SK-N-SH (cell line): ENCODE measurements at regions not wholly inside any gene's neighbourhood (a gene's known extent, or its start where the extent isn't known, plus 50 kb on each side); places are given as distances from the start of the nearest gene placed in this dataset.

Source experiments
- CTCF ChIA-PET: fragments of 300-600, 350-600 bp; formaldehyde crosslinking; extraction: SDS; loops from one replicate; lab custom pipeline; 2021; lab: Yijun Ruan, JAX
- POLR2A ChIA-PET: fragments of 350-600 bp; sonication (Branson Sonifier 250); formaldehyde crosslinking; extraction: SDS; loops from one replicate; lab custom pipeline; 2020; ENCODE audit warnings: antibody characterized with exemption, inconsistent platforms; lab: Yijun Ruan, JAX
- DNase-seq: peaks from one replicate; pipeline ENCODE4 v3.0.0; 2012
- H2AFZ ChIP-seq: fragments of 200-600 bp; sonication (generic); 2 replicates; pipeline ENCODE4 v1.8.1; 2016; ENCODE audit warnings: antibody characterized with exemption, mild to moderate bottlenecking, low read depth
- H3F3A ChIP-seq: fragments of 200-600 bp; sonication (generic); replicated peaks from 2 replicates; pipeline ENCODE3; 2016; ENCODE audit warnings: antibody characterized with exemption, mild to moderate bottlenecking; ENCODE audit not compliant: insufficient read depth
- H3K27ac ChIP-seq, 2 experiments: fragments of 200-500 bp in 1 of 2; fragments of 200-600 bp in 1 of 2; sonication (Bioruptor generic) in 1 of 2; sonication (generic), shearing (Covaris generic) in 1 of 2; 2 replicates each; pipeline versions ENCODE4 v1.5.1 to v1.6.1; 2014 to 2016; ENCODE audit warnings: low read depth in 2 of 2, inconsistent platforms in 1 of 2, low read length in 1 of 2, mild to moderate bottlenecking in 1 of 2, mixed read lengths in 1 of 2
- H3K27me3 ChIP-seq: fragments of 200-600 bp; sonication (generic), shearing (Covaris generic); 2 replicates; pipeline ENCODE4 v1.6.1; 2016; ENCODE audit warnings: mixed run types; ENCODE audit not compliant: insufficient read depth
- H3K36me3 ChIP-seq, 2 experiments: fragments of 200-500 bp in 1 of 2; fragments of 200-600 bp in 1 of 2; sonication (Bioruptor generic) in 1 of 2; sonication (generic) in 1 of 2; replicated peaks in 1 of 2; 2 replicates each; pipeline versions ENCODE3 to v1.5.1; 2014 to 2016; ENCODE audit warnings: low read length in 1 of 2, mild to moderate bottlenecking in 1 of 2; ENCODE audit not compliant: insufficient read depth in 2 of 2, control insufficient read depth in 1 of 2
- H3K4me1 ChIP-seq, 2 experiments: fragments of 200-500 bp in 1 of 2; fragments of 200-600 bp in 1 of 2; sonication (Bioruptor generic) in 1 of 2; sonication (generic), shearing (Covaris generic) in 1 of 2; 2 replicates each; pipeline versions ENCODE4 v1.5.1 to v1.6.1; 2014 to 2016; ENCODE audit warnings: low read depth in 1 of 2, low read length in 1 of 2, mixed run types in 1 of 2; ENCODE audit not compliant: insufficient read depth in 2 of 2, control insufficient read depth in 1 of 2
- H3K4me2 ChIP-seq: fragments of 200-600 bp; sonication (generic), shearing (Covaris generic); 2 replicates; pipeline ENCODE4 v1.6.1; 2017; ENCODE audit warnings: mixed run types
- H3K4me3 ChIP-seq, 2 experiments: fragments of 200-500 bp in 1 of 2; fragments of 200-600 bp in 1 of 2; sonication (Bioruptor generic) in 1 of 2; sonication (generic), shearing (Covaris generic) in 1 of 2; 2 replicates each; pipeline versions ENCODE4 v1.5.1 to v1.8.1; 2014 to 2016; ENCODE audit warnings: low read depth in 2 of 2, inconsistent platforms in 1 of 2, low read length in 1 of 2, mild to moderate bottlenecking in 1 of 2, mixed read lengths in 1 of 2, moderate library complexity in 1 of 2
- H3K79me2 ChIP-seq: fragments of 200-600 bp; sonication (generic); 2 replicates; pipeline ENCODE4 v1.8.1; 2017; ENCODE audit warnings: mild to moderate bottlenecking; ENCODE audit not compliant: insufficient read depth
- H3K9ac ChIP-seq: fragments of 200-600 bp; sonication (generic); 2 replicates; pipeline ENCODE4 v1.6.1; 2017; ENCODE audit warnings: mixed run types
- H3K9me2 ChIP-seq: fragments of 200-600 bp; sonication (generic); 2 replicates; pipeline ENCODE4 v1.6.1; 2017; ENCODE audit warnings: mixed run types
- H3K9me3 ChIP-seq: fragments of 200-600 bp; sonication (generic); 2 replicates; pipeline ENCODE4 v1.6.1; 2017; ENCODE audit warnings: mixed run types, mild to moderate bottlenecking, moderate library complexity
- H4K20me1 ChIP-seq: fragments of 200-600 bp; sonication (generic); 2 replicates; pipeline ENCODE4 v1.6.1; 2017; ENCODE audit warnings: mild to moderate bottlenecking, mixed run types; ENCODE audit not compliant: insufficient read depth
- ELF1 ChIP-seq: IDR thresholded peaks from 2 replicates; pipeline ENCODE4 v1.4.0; 2012
- EP300 ChIP-seq, 2 experiments: IDR thresholded peaks; 2 replicates each; pipeline versions ENCODE4 v1.4.0 to v1.6.1; 2012; ENCODE audit warnings: borderline replicate concordance in 1 of 2, low read depth in 1 of 2, low read length in 1 of 2
- EZH2phosphoT487 ChIP-seq: fragments of 200-600 bp; sonication (generic); IDR thresholded peaks from 2 replicates; pipeline ENCODE4 v1.6.1; 2017; ENCODE audit warnings: low read depth, mixed run types, mild to moderate bottlenecking, antibody characterized with exemption, moderate library complexity, borderline replicate concordance
- FOXJ3 ChIP-seq: sonication (generic); formaldehyde crosslinking; IDR thresholded peaks from 2 replicates; pipeline ENCODE4 v1.5.1; 2020; ENCODE audit warnings: mild to moderate bottlenecking, missing genetic modification reagents
- FOXM1 ChIP-seq: IDR thresholded peaks from 2 replicates; pipeline ENCODE4 v1.4.0; 2012; ENCODE audit warnings: low read depth, mild to moderate bottlenecking
- GABPA ChIP-seq: IDR thresholded peaks from 2 replicates; pipeline ENCODE4 v1.4.0; 2012; ENCODE audit warnings: low read depth, mild to moderate bottlenecking
- GATA2 ChIP-seq: sonication (generic); formaldehyde crosslinking; IDR thresholded peaks from 2 replicates; pipeline ENCODE4 v1.5.0; 2020; ENCODE audit warnings: mild to moderate bottlenecking, missing genetic modification reagents
- JUND ChIP-seq: IDR thresholded peaks from 2 replicates; pipeline ENCODE4 v1.4.0; 2012
- MEF2A ChIP-seq: IDR thresholded peaks from 2 replicates; pipeline ENCODE4 v1.4.0; 2012; ENCODE audit warnings: low read depth, borderline replicate concordance
- NFIC ChIP-seq: IDR thresholded peaks from 2 replicates; pipeline ENCODE4 v1.4.0; 2012; ENCODE audit warnings: borderline replicate concordance
- NRF1 ChIP-seq: IDR thresholded peaks from 2 replicates; pipeline ENCODE4 v1.6.1; 2012; ENCODE audit warnings: low read depth, mild to moderate bottlenecking, low read length
- PBX3 ChIP-seq: IDR thresholded peaks from 2 replicates; pipeline ENCODE4; 2012
- RAD21 ChIP-seq: IDR thresholded peaks from 2 replicates; pipeline ENCODE4 v1.6.1; 2012; ENCODE audit warnings: mild to moderate bottlenecking, low read length
- RCOR1 ChIP-seq: fragments of 150-350 bp; IDR thresholded peaks from 2 replicates; pipeline ENCODE4 v1.6.1; 2017; ENCODE audit warnings: antibody characterized with exemption, low read length
- RFX5 ChIP-seq: IDR thresholded peaks from 2 replicates; pipeline ENCODE4 v1.6.1; 2012; ENCODE audit warnings: mild to moderate bottlenecking, improper control_type of control experiment, low read length
- SMC3 ChIP-seq: IDR thresholded peaks from 2 replicates; pipeline ENCODE4 v1.6.1; 2012; ENCODE audit warnings: low read depth, low read length, improper control_type of control experiment
- TAF1 ChIP-seq: IDR thresholded peaks from 2 replicates; pipeline ENCODE4 v1.6.1; 2012; ENCODE audit warnings: low read depth, mild to moderate bottlenecking, low read length, moderate library complexity, borderline replicate concordance
- TCF12 ChIP-seq: IDR thresholded peaks from 2 replicates; pipeline ENCODE4 v1.4.0; 2012
- TEAD4 ChIP-seq: IDR thresholded peaks from 2 replicates; pipeline ENCODE4 v1.4.0; 2012; ENCODE audit warnings: mild to moderate bottlenecking, borderline replicate concordance; ENCODE audit not compliant: insufficient read depth
- USF1 ChIP-seq: IDR thresholded peaks from 2 replicates; pipeline ENCODE4 v1.4.0; 2012; ENCODE audit warnings: low read depth, borderline replicate concordance
- USF2 ChIP-seq: fragments of 150-350 bp; IDR thresholded peaks from 2 replicates; pipeline ENCODE4 v1.6.1; 2017; ENCODE audit warnings: antibody characterized with exemption, low read length, low read depth, borderline replicate concordance
- YY1 ChIP-seq: IDR thresholded peaks from 2 replicates; pipeline ENCODE4 v1.4.0; 2012; ENCODE audit warnings: low read depth, mild to moderate bottlenecking
- WGBS: methylation state at CpG from one replicate; pipeline ENCODE4 v1.1.6; 2017; ENCODE audit warnings: low lambda C conversion rate; 5-methylcytosine and 5-hydroxymethylcytosine counted together
- TF ChIP-seq, protein P1 (sequence below): IDR thresholded peaks from 2 replicates; pipeline ENCODE4 v1.4.0; 2012; ENCODE audit warnings: low read depth, borderline replicate concordance
- TF ChIP-seq, protein P2 (sequence below): fragments of 200-600 bp; sonication (generic); IDR thresholded peaks from 2 replicates; pipeline ENCODE4 v1.6.1; 2017; ENCODE audit warnings: antibody characterized with exemption, mild to moderate bottlenecking, moderate library complexity

DNA sequence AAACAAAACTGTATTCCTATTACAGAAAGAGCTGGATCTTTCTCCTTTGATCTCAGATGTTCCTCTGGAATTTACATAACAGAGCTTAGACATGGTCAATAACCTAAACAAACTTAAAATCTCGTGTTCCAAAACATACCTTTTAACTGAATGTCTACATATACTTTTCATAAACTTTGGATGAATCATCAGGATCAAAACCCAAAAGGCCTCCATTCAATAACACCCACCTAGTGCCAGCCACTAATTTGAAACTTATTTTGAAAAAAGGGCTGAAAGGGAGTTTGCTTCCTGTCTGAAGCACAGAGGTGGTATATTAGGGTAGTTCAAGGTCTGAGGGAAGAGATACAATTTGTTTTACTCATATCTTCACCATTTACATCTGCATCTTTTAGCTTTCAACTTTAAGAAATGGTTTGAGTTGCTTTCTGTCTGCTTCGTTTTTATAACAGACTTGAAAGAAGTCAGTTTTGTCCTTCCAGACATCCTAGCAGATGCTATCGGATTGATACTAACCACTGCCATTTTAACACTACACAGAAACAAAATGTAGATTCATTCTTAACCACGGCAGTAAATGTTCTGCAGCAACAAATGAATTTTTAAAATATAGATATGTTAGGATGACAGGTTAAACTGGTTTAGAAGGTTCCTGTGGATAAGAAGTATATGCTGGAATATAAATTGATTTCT is 242.8 kb upstream of the DKK2 start:
- peak overlapping the region; percentile 61 to 92 for H3K27ac ChIP-seq
- WGBS = 23% methylated on average over 4 of the region's 4 CpGs
- no peaks in the 10 kb centered on the region for H3K36me3 ChIP-seq
- no peaks in the 10 kb centered on the region for H3K9me3 ChIP-seq
- H3K4me1 ChIP-seq = peaks cover 13 to 18% of the 10 kb centered on the region in 2 experiments
- H4K20me1 ChIP-seq = no peaks in the 10 kb centered on the region
- no peaks in the 10 kb centered on the region for H3K27me3 ChIP-seq
- H3K4me2 ChIP-seq = peak overlapping the region; percentile 30; the same call in 1 of the 2 replicates
- TF ChIP-seq EZH2phosphoT487 = no peak
- no peak for TF ChIP-seq RFX5
- TF ChIP-seq, protein P1, sequence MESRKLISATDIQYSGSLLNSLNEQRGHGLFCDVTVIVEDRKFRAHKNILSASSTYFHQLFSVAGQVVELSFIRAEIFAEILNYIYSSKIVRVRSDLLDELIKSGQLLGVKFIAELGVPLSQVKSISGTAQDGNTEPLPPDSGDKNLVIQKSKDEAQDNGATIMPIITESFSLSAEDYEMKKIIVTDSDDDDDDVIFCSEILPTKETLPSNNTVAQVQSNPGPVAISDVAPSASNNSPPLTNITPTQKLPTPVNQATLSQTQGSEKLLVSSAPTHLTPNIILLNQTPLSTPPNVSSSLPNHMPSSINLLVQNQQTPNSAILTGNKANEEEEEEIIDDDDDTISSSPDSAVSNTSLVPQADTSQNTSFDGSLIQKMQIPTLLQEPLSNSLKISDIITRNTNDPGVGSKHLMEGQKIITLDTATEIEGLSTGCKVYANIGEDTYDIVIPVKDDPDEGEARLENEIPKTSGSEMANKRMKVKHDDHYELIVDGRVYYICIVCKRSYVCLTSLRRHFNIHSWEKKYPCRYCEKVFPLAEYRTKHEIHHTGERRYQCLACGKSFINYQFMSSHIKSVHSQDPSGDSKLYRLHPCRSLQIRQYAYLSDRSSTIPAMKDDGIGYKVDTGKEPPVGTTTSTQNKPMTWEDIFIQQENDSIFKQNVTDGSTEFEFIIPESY = no peak
- TF ChIP-seq NRF1 = no peak
- TF ChIP-seq EP300 (IDR thresholded peaks at IDR 0.05; ENCODE audit: borderline replicate concordance in 1 of 2, low read depth in 1 of 2, low read length in 1 of 2) = peak in 1 of 2 experiments; percentile 38; a peak in 1 of 4 replicates
- no peak for TF ChIP-seq RAD21
- TF ChIP-seq FOXM1 = no peak
- TF ChIP-seq USF1 = no peak
- no peak for TF ChIP-seq TAF1
- TF ChIP-seq GABPA = no peak
- no peak for TF ChIP-seq ELF1
- TF ChIP-seq SMC3 = no peak
- TF ChIP-seq JUND = peak; percentile 50; the same call in 1 of the 2 replicates
- TF ChIP-seq MEF2A = no peak
- TF ChIP-seq, protein P2, sequence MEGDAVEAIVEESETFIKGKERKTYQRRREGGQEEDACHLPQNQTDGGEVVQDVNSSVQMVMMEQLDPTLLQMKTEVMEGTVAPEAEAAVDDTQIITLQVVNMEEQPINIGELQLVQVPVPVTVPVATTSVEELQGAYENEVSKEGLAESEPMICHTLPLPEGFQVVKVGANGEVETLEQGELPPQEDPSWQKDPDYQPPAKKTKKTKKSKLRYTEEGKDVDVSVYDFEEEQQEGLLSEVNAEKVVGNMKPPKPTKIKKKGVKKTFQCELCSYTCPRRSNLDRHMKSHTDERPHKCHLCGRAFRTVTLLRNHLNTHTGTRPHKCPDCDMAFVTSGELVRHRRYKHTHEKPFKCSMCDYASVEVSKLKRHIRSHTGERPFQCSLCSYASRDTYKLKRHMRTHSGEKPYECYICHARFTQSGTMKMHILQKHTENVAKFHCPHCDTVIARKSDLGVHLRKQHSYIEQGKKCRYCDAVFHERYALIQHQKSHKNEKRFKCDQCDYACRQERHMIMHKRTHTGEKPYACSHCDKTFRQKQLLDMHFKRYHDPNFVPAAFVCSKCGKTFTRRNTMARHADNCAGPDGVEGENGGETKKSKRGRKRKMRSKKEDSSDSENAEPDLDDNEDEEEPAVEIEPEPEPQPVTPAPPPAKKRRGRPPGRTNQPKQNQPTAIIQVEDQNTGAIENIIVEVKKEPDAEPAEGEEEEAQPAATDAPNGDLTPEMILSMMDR = no peak
- peak; percentile 86 for TF ChIP-seq TCF12
- no peak for TF ChIP-seq RCOR1
- no peak for TF ChIP-seq FOXJ3
- no peak for TF ChIP-seq TEAD4
- TF ChIP-seq NFIC = peak; percentile 24; the same call in 1 of the 2 replicates
- TF ChIP-seq YY1 = no peak
- TF ChIP-seq PBX3 = peak; percentile 52; the same call in 1 of the 2 replicates
- no peak for TF ChIP-seq GATA2 (CRISPR knock-in tag)
- no peak for TF ChIP-seq USF2
- ChIA-PET POLR2A (no interaction called here), CTCF (no interaction called here)
- no peak overlapping the region for H3K4me3 ChIP-seq
- H3K9me2 ChIP-seq = no peaks in the 10 kb centered on the region
- no peaks in the 10 kb centered on the region for H3K79me2 ChIP-seq
- H3F3A ChIP-seq = peaks cover 29% of the 10 kb centered on the region
- H2AFZ ChIP-seq = peak overlapping the region; percentile 14; the same call in 1 of the 2 replicates
- no peak for DNase-seq
- no peak overlapping the region for H3K9ac ChIP-seq
